PC-3 (cell line): ENCODE measurements at regions not wholly inside any gene's neighbourhood (a gene's known extent, or its start where the extent isn't known, plus 50 kb on each side); places are given as distances from the start of the nearest gene placed in this dataset.

ENCODE experiments used
- CTCF ChIP-seq: fragments of 300-600 bp; sonication (generic); conservative IDR thresholded peaks from 2 replicates; pipeline ENCODE4 v1.5.1; 2017; ENCODE audit warnings: antibody characterized with exemption, low read depth, mild to moderate bottlenecking, low read length
- EZH2 ChIP-seq: fragments of 300-600 bp; sonication (generic); IDR thresholded peaks from one replicate; pipeline ENCODE4 v1.6.1; 2017; ENCODE audit warnings: antibody characterized with exemption, mild to moderate bottlenecking, low read length; ENCODE audit not compliant: unreplicated experiment
- EZH2phosphoT487 ChIP-seq: fragments of 300-600 bp; sonication (generic); IDR thresholded peaks from 2 replicates; pipeline ENCODE4 v1.6.1; 2018; ENCODE audit warnings: mild to moderate bottlenecking, antibody characterized with exemption, low read length, borderline replicate concordance

GRCh38 chr9:90539286-90539685, 103.3 kb downstream of the DIRAS2 start:
- TF ChIP-seq EZH2phosphoT487, result no peak
- TF ChIP-seq CTCF, result no peak
- TF ChIP-seq EZH2, result no peak
